Gastrocnemius medialis (tissue), 4 donors: ENCODE measurements at regions not wholly inside any gene's neighbourhood (a gene's known extent, or its start where the extent isn't known, plus 50 kb on each side); places are given as distances from the start of the nearest gene placed in this dataset.

Experiments
- POLR2A ChIP-seq, 2 donors: fragments of 450-650 bp; IDR thresholded peaks; one replicate each; pipeline ENCODE4 v1.6.1; 2017; ENCODE audit warnings: antibody characterized with exemption in 2 of 2, mild to moderate bottlenecking in 2 of 2, moderate library complexity in 2 of 2
- TF ChIP-seq, protein P1 (sequence below), 5 experiments: fragments of 450-650 bp in 3 of 5; fragments of 200-600 bp in 2 of 5; sonication (generic) in 2 of 5; IDR thresholded peaks in 4 of 5; conservative IDR thresholded peaks in 1 of 5; 1 replicate in 4 of 5; 2 replicates in 1 of 5; pipeline ENCODE4 v1.5.1; 2016 to 2019; ENCODE audit warnings: antibody characterized with exemption in 5 of 5, mild to moderate bottlenecking in 3 of 5, moderate library complexity in 3 of 5

DNA sequence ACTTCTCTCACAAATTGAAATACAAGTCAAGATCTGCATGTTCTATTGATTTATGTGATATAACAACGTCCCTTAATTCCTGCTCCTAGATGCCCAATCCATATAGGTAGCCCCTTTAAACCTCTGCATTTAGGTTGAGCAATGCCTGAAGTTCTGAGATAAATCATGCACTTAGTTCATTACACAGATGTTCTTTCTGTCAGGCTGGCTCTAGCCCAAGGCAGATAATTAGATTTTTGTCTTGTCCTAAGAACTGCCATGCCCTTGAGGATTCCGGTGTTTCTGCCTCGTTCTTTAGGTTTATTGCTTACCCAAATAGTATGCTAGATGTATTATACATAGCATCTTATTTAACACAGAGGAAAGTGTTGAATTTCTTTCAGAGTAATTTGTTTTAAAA, 143.1 kb downstream of the TRAM1L1 start:
- no peak for TF ChIP-seq POLR2A (IDR thresholded peaks at IDR 0.05)
- TF ChIP-seq, protein P1, sequence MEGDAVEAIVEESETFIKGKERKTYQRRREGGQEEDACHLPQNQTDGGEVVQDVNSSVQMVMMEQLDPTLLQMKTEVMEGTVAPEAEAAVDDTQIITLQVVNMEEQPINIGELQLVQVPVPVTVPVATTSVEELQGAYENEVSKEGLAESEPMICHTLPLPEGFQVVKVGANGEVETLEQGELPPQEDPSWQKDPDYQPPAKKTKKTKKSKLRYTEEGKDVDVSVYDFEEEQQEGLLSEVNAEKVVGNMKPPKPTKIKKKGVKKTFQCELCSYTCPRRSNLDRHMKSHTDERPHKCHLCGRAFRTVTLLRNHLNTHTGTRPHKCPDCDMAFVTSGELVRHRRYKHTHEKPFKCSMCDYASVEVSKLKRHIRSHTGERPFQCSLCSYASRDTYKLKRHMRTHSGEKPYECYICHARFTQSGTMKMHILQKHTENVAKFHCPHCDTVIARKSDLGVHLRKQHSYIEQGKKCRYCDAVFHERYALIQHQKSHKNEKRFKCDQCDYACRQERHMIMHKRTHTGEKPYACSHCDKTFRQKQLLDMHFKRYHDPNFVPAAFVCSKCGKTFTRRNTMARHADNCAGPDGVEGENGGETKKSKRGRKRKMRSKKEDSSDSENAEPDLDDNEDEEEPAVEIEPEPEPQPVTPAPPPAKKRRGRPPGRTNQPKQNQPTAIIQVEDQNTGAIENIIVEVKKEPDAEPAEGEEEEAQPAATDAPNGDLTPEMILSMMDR (IDR thresholded peaks at IDR 0.05 in 4 of 5, conservative IDR thresholded peaks at IDR 0.05 in 1 of 5) = no peak
